Omental fat pad (tissue), 3 donors: ENCODE measurements at regions not wholly inside any gene's neighbourhood (a gene's known extent, or its start where the extent isn't known, plus 50 kb on each side); places are given as distances from the start of the nearest gene placed in this dataset.

Source experiments
- ATAC-seq: fragments of 150-250 bp; one replicate; pipeline ENCODE4 v1.9.1; 2016; ENCODE audit warnings: mild to moderate bottlenecking, moderate library complexity; ENCODE audit not compliant: low FRiP score
- DNase-seq: peaks from one replicate; pipeline ENCODE4 v3.0.0-alpha.2; 2019; ENCODE audit warnings: low spot score
- CTCF ChIP-seq, 3 donors: fragments of 450-650 bp; IDR thresholded peaks; one replicate each; pipeline ENCODE4 v1.5.1; 2016 to 2017; ENCODE audit warnings: antibody characterized with exemption in 3 of 3, mild to moderate bottlenecking in 3 of 3, moderate library complexity in 2 of 3

GRCh38 chr7:81036057-81036456 lies 117.2 kb upstream of the SEMA3C start:
- no peak for DNase-seq
- ATAC-seq: no peak
- TF ChIP-seq CTCF (IDR thresholded peaks at IDR 0.05): no peak

GRCh38 chr7:81031996-81032395 lies 113.1 kb upstream of the SEMA3C start:
- no peak for TF ChIP-seq CTCF (IDR thresholded peaks at IDR 0.05)
- ATAC-seq: no peak

DNA sequence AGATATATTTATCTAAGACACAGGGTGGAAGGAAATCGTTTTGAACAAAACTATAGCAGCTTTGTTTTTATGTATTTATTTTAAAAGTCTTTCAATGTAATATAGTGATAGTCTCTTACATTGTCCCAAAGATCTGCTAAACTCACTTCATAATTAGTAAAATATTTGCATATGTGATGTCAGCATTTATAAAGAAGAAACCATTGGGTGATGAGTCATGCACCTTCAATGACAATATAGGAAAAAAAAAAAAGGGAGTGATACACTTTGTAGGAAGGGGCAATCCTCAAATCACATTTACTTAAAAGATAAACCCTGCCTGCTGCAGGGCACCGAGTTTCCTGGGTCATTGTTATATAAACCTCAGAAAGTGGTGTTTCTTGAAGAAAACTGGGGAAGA lies 112.4 kb upstream of the SEMA3C start:
- no peak for TF ChIP-seq CTCF (IDR thresholded peaks at IDR 0.05)
- ATAC-seq (no peak), DNase-seq (no peak)

More at GRCh38 chr7:81031996-81032395, 113.1 kb upstream of the SEMA3C start:
- DNase-seq: no peak

- no peak for TF ChIP-seq CTCF (IDR thresholded peaks at IDR 0.05)
- DNase-seq (no peak), ATAC-seq (no peak)
Observed at GRCh38 chr7:81030472-81030871, 111.6 kb upstream of the SEMA3C start.

DNA sequence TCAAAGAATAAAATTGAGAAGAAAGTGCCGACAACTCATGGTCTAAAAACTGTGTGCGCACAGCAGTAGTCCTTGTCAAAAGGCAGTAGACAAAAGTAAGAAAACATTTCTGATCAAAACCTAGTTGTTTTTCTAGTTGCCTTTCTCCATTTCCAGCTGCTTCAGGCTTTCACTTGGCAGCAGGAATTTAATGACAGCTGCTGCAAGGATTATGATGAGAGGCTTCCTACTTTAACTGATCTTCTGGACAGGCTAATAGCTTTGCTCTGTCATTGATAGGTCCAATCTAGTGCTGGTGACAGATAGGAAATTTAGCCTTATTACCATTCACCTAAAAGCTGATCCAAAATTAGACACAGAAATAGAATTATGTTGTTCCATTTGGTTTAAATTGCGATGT lies 110.7 kb upstream of the SEMA3C start:
- DNase-seq: no peak
- no peak for ATAC-seq
- TF ChIP-seq CTCF (IDR thresholded peaks at IDR 0.05): no peak

DNA sequence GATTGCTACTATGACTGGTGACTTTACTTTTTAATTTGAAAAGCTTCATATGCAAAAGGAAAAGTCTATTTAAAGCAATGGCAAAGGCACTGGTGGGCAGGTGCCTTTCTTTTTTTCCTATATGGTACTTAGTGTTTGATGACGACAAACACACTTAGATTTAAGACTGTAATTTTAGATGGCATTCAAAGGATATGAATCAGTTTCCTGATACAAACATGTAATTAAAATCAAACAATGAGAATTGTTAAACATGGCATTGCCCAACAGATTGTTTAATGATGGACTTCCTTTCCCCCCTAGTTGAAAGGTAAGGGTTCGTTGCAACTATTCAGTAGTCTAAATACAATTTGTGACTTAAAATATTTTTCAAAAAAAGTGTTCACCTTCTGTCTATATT lies 106.5 kb upstream of the SEMA3C start:
- DNase-seq (no peak), ATAC-seq (no peak)
- no peak for TF ChIP-seq CTCF (IDR thresholded peaks at IDR 0.05)

GRCh38 chr7:81014908-81015307 lies 96.1 kb upstream of the SEMA3C start:
- TF ChIP-seq CTCF (IDR thresholded peaks at IDR 0.05): no peak
- no peak for DNase-seq
- no peak for ATAC-seq
